KBM-7 (cell line): ENCODE measurements at regions not wholly inside any gene's neighbourhood (a gene's known extent, or its start where the extent isn't known, plus 50 kb on each side); places are given as distances from the start of the nearest gene placed in this dataset.
"Not testable (repeated sequence)": the region's sequence is repeated elsewhere in the genome, so short reads cannot be mapped to it uniquely, and the experiment has no call there.

ENCODE experiments used
- DNase-seq: peaks from one replicate; pipeline ENCODE4 v3.0.0-alpha.2; 2015
- in situ Hi-C: fragments of 300-500 bp; cut with MboI; formaldehyde crosslinking; loops from 2 replicates; pipeline ENCODE4 v1.14.3; 2020; ENCODE audit warnings: low sequenced_read_pairs, low pct_unique_long_range_greater_than_20kb, mixed read lengths

GRCh38 chr7:148505645-148506375 is 84.8 kb upstream of the C7orf33 start:
- no peak for DNase-seq
- in situ Hi-C loops = loop anchor here (25.0 kb wide), 1 partner anchor 456 kb away; no protein-coding TSS in a partner anchor

GRCh38 chr7:148507064-148507573 is 83.4 kb upstream of the C7orf33 start:
- DNase-seq = not testable (repeated sequence)
- in situ Hi-C loops = loop anchor here (25.0 kb wide), 1 partner anchor 455 kb away; no protein-coding TSS in a partner anchor

GRCh38 chr7:148507787-148508186 is 82.8 kb upstream of the C7orf33 start:
- no peak for DNase-seq
- in situ Hi-C loops = loop anchor here (25.0 kb wide), 1 partner anchor 455 kb away; no protein-coding TSS in a partner anchor

DNA sequence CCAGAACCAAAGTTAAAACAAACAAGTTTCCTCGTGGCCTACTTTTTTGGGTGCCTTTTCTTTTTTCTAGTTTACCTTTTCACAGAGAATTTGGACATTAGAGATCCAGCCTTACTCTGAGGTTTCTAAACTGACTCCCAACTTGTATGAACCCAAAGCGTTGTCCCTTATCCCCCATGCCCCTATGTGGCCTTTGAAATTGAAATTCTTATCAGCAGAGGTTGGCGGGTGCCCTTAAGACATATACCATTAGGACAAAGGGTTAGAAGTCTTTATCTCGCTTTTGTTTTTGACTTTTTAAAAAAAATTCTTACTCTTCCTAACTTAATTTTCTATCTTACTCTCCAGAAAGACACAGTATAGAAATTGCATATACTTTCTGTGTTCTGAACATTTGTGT is 76.3 kb upstream of the C7orf33 start:
- DNase-seq = no peak
- in situ Hi-C loops = loop anchor here (25.0 kb wide), 1 partner anchor 448 kb away; no protein-coding TSS in a partner anchor

DNA sequence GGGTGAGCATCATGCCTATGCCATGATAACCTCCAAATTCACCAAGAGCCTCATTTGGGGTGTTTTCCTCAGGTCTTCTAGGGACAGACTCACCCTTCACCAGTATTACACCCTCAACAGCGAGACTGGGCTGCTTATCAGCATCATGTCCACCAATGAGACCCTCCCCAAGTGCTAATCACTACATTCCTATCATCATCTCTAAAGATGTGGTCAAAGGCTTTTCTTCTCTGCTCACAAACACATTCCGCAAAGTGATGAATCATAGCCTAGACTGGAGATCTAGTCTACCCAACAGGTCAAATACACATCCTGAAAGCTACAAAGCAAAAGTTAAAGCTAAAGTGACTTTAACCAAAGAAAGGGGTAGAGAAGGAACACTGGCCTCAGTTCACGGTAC is 75.3 kb upstream of the C7orf33 start:
- no peak for DNase-seq
- in situ Hi-C loops = loop anchor here (25.0 kb wide), 1 partner anchor 447 kb away; no protein-coding TSS in a partner anchor

- in situ Hi-C loops = loop anchor here (25.0 kb wide), 1 partner anchor 446 kb away; no protein-coding TSS in a partner anchor
- no peak for DNase-seq
Measured at GRCh38 chr7:148515728-148516695, 74.6 kb upstream of the C7orf33 start.

GRCh38 chr7:148519386-148519785 is 71.2 kb upstream of the C7orf33 start:
- peak; percentile 74 for DNase-seq
- in situ Hi-C loops = loop anchor here (25.0 kb wide), 1 partner anchor 443 kb away; no protein-coding TSS in a partner anchor

- in situ Hi-C loops = loop anchor here (25.0 kb wide), 1 partner anchor 441 kb away; no protein-coding TSS in a partner anchor
- no peak for DNase-seq
Measured at GRCh38 chr7:148521271-148521670, 69.3 kb upstream of the C7orf33 start.

- in situ Hi-C loops = loop anchor here (25.0 kb wide), 1 partner anchor 439 kb away; no protein-coding TSS in a partner anchor
- no peak for DNase-seq
Measured at GRCh38 chr7:148523550-148523949, 67.0 kb upstream of the C7orf33 start.

- no peak for DNase-seq
- in situ Hi-C loops = loop anchor here (25.0 kb wide), 1 partner anchor 438 kb away; no protein-coding TSS in a partner anchor
Measured at GRCh38 chr7:148524479-148525224, 65.9 kb upstream of the C7orf33 start.

DNA sequence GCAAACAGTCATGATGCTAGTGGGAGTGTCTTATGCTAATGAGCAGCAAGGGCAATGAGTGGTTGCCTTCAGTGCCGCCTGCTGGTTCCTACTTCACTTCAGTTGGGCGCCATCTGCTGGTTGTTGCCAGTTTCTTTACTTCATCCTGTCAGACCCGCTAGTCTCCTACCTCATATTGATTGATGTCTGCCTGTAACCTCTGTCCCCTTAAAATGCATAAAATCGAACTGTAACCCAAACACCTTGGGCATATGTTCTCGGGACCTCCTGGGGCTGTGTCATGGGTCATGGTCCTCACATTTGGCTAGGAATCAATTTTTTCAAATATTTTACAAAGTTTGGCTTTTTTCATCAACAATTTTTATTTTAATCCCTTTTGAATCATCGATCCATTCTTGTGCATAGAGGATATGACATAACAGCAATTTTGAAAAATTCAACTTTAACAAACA is 62.8 kb upstream of the C7orf33 start:
- in situ Hi-C loops = no loop called here
- peak; percentile 84 for DNase-seq

- in situ Hi-C loops = no loop called here
- DNase-seq = peak; percentile 71
Measured at GRCh38 chr7:148535217-148535616, 55.3 kb upstream of the C7orf33 start.

DNA sequence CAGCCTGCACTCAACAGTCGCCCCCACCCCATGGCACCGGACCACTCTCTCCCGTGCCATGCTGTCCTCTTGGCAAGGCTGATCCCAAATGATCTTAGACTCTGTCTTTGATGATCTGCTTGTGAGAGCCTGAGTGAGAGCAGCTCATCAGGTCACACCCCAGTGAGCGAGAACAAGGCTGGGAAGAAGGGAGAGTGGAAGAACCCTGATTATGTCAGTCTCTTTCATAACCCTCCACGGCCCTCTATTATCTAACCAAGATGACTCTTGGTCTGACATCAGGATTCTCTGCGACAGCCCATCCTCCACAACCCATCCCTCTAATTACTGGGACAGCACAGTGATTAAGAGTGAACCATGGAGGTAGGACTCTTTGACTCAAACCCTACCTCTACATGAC is 53.1 kb upstream of the C7orf33 start:
- no peak for DNase-seq
- in situ Hi-C loops = no loop called here

- in situ Hi-C loops = no loop called here
- no peak for DNase-seq
Measured at GRCh38 chr7:148540041-148540738, 50.4 kb upstream of the C7orf33 start.
